Mammary epithelial cell (primary cell): ENCODE measurements at regions not wholly inside any gene's neighbourhood (a gene's known extent, or its start where the extent isn't known, plus 50 kb on each side); places are given as distances from the start of the nearest gene placed in this dataset.

ENCODE experiments used
- CTCF ChIP-seq, 2 donors: IDR thresholded peaks in 1 of 2; conservative IDR thresholded peaks in 1 of 2; 2 replicates each; pipeline ENCODE4 v1.5.1; 2011 to 2012; ENCODE audit warnings: inconsistent platforms in 2 of 2, low read length in 2 of 2, mild to moderate bottlenecking in 2 of 2, control low read depth in 1 of 2, low read depth in 1 of 2; ENCODE audit not compliant: insufficient read depth in 1 of 2; ENCODE audit errors: extremely low read depth in 1 of 2
- EZH2 ChIP-seq: IDR thresholded peaks from 2 replicates; pipeline ENCODE4 v1.6.1; 2012; ENCODE audit warnings: low read length, inconsistent platforms, borderline replicate concordance

- no peak for TF ChIP-seq CTCF (conservative IDR thresholded peaks at IDR 0.05 in 1 of 2, IDR thresholded peaks at IDR 0.05 in 1 of 2; ENCODE audit: extremely low read depth in 1 of 2, insufficient read depth in 1 of 2, low read depth in 1 of 2, low read length in 2 of 2)
- no peak for TF ChIP-seq EZH2
Measured at GRCh38 chr2:193935114-193935513, 1721.9 kb upstream of the SLC39A10 start.
